Activated naive CD4-positive, alpha-beta T cell treated with anti-CD3 and anti-CD28 coated beads for 36 hours (primary cell): ENCODE measurements at regions not wholly inside any gene's neighbourhood (a gene's known extent, or its start where the extent isn't known, plus 50 kb on each side); places are given as distances from the start of the nearest gene placed in this dataset.
"Not testable (repeated sequence)": the region's sequence is repeated elsewhere in the genome, so short reads cannot be mapped to it uniquely, and the experiment has no call there.

Experiments
- CTCF ChIA-PET: fragments of 350-600 bp; sonication (Branson Sonifier 250); formaldehyde crosslinking; loops from one replicate; lab custom pipeline; 2021; ENCODE audit warnings: antibody characterized with exemption; lab: Charles Lee
- DNase-seq: peaks from one replicate; pipeline ENCODE4 v3.0.0-alpha.2; 2020
- H3K27ac Mint-ChIP-seq: one replicate; pipeline ENCODE4 v1.8.0; 2021; ENCODE audit warnings: mild to moderate bottlenecking, mixed read lengths
- H3K27me3 Mint-ChIP-seq: one replicate; pipeline ENCODE4 v1.8.0; 2021; ENCODE audit warnings: low read depth, mixed read lengths
- H3K36me3 Mint-ChIP-seq: one replicate; pipeline ENCODE4 v1.8.0; 2021; ENCODE audit warnings: low read depth, mixed read lengths
- H3K4me1 Mint-ChIP-seq: one replicate; pipeline ENCODE4 v1.8.0; 2021; ENCODE audit warnings: low read depth, mixed read lengths
- H3K4me3 Mint-ChIP-seq: one replicate; pipeline ENCODE4 v1.8.0; 2021; ENCODE audit warnings: mild to moderate bottlenecking, moderate library complexity, mixed read lengths
- H3K9me3 Mint-ChIP-seq: one replicate; pipeline ENCODE4 v1.8.0; 2021; ENCODE audit warnings: mixed read lengths
- intact Hi-C: fragments of 100-400 bp; cut with micrococcal nuclease; formaldehyde crosslinking; loops from one replicate; pipeline ENCODE4 v1.15.1; 2023

DNA sequence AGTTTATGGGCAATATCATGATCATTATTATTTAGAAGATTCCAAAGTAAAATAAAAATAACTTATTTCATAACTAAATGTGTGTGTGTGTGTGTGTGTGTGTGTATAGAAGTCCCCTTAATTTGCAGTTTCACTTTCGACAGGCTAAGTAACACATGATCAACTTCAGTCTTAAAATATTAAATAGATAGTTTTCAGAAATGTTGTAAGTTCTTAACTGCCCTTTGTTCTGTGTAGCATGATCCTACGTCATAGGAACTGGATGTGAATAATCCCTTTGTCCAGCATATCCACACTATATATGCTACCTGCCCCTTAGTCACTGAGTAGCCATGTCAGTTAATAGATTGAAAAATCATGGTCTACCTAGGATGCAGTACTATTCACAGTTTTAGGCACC is 1863.5 kb upstream of the PCDH20 start:
- Mint-ChIP-seq H3K27me3 (no peaks in the 10 kb centered on the region), H3K4me3 (no peak overlapping the region), H3K36me3 (no peaks in the 10 kb centered on the region), H3K9me3 (peaks cover 8% of the 10 kb centered on the region), H3K4me1 (no peaks in the 10 kb centered on the region), H3K27ac (no peak overlapping the region)
- intact Hi-C loops, result no loop called here
- CTCF ChIA-PET, result no interaction called here
- no peak for DNase-seq

DNA sequence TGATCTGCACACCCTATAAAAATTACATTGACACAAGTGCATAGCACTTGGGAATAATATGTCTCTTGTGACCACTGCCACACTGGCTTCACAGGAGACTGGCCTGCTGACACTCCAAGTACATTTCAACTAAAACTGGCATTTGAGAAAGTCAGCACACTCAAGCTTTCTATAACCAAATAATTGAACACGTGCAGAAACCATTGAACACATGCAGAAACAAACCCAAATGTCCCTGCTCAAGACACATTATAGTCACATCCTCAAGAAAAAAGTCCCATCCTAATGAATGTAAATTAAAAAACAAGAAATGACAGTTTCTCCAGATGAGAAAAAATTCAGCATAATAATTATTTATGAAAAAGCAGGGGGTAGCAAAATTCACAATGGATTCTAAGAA is 1859.1 kb upstream of the PCDH20 start:
- Mint-ChIP-seq H3K36me3 (no peaks in the 10 kb centered on the region), H3K4me3 (no peak overlapping the region), H3K27me3 (no peaks in the 10 kb centered on the region), H3K4me1 (no peaks in the 10 kb centered on the region), H3K9me3 (peaks cover 12% of the 10 kb centered on the region), H3K27ac (no peak overlapping the region)
- no peak for DNase-seq
- intact Hi-C loops, result no loop called here
- CTCF ChIA-PET, result no interaction called here

DNA sequence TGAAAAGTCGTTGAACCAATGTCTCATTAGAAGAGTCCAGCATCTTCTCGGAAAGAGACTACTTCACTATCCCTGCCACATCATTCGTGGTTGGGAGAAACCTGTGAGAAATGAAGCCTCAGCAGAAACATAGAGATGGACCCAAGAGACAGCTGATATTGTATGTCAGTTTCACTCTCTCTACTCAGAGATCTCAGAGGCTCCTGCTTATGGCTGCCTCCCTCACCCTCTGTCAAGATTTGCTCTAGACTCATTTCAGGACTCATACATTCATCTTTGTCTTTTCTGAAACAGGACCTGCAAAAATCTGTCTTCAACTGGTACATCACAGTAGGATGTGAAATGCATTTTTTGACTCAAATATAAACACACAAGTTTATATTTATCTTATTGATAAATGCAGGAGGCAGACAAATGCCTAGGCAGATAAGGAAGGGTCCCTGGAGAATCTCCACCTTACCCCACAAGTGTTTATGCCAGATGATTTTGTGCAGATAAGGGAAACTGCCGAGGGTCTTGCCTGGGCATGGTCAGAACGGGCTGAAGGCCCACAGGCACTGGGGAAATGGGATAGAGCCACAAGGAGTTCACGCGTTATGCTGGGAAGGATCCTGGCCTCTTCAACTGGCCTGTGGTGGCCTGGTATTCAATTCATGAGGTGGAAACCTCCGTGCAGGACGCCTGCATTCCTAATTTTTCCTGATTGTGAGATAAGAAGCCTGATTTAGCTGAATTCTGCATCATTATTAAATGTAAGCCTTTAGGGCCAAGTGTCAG is 1834.0 kb upstream of the PCDH20 start:
- intact Hi-C loops, result no loop called here
- Mint-ChIP-seq H3K27me3 (no peaks in the 10 kb centered on the region), H3K27ac (no peak overlapping the region), H3K9me3 (no peaks in the 10 kb centered on the region), H3K4me1 (no peaks in the 10 kb centered on the region), H3K4me3 (no peak overlapping the region), H3K36me3 (no peaks in the 10 kb centered on the region)
- CTCF ChIA-PET, result no interaction called here
- DNase-seq, result no peak

DNA sequence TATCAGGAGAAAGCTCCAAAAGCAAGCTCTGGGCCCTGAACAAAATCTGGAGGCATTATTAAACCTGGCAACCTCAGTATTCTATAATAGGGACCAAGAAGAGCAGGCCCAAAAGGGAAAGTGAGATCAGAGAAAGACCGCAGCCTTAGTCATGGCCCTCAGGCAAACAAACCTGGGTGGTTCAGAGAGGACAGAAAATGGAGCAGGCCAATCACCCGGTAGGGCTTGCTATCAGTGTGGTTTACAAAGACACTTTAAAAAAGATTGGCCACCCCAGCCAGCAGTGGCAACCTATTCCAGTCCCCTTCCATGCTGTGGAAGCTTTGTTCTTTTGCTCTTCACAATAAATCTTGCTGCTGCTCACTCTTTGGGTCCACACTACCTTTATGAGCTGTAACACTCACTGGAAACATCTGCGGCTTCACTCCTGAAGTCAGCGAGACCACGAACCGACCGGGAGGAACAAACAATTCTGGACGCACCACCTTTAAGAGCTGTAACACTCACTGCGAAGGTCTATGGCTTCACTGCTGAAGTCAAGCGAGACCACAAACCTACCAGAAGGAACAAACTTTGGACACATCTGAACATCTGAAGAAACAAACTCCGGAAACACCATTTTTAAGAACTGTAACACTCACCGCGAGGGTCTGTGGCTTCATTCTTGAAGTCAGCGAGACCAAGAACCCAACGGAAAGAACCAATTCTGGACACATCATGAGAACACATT is 1821.2 kb upstream of the PCDH20 start:
- H3K27ac Mint-ChIP-seq, intact Hi-C loops, H3K36me3 Mint-ChIP-seq, H3K9me3 Mint-ChIP-seq, H3K4me3 Mint-ChIP-seq, H3K4me1 Mint-ChIP-seq, CTCF ChIA-PET, H3K27me3 Mint-ChIP-seq, DNase-seq: not testable (repeated sequence)

DNA sequence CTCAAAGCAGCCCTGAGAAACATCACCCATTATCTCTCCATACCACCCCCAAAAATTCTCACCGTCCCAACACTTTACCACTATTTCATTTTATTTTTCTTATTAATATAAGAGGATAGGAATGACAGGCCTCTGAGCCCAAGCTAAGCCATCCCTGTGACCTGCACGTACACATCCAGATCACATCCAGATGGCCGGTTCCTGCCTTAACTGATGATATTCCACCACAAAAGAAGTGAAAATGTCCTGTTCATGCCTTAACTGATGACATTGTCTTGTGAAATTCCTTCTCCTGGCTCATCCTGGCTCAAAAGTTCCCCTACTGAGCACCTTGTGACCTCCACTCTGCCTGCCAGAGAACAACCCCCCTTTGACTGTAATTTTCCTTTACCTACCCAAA is 1802.9 kb upstream of the PCDH20 start:
- CTCF ChIA-PET, intact Hi-C loops, H3K27ac Mint-ChIP-seq, H3K4me1 Mint-ChIP-seq, H3K27me3 Mint-ChIP-seq, H3K4me3 Mint-ChIP-seq, DNase-seq, H3K36me3 Mint-ChIP-seq: not testable (repeated sequence)
- H3K9me3 Mint-ChIP-seq, result peaks cover 15% of the 10 kb centered on the region

DNA sequence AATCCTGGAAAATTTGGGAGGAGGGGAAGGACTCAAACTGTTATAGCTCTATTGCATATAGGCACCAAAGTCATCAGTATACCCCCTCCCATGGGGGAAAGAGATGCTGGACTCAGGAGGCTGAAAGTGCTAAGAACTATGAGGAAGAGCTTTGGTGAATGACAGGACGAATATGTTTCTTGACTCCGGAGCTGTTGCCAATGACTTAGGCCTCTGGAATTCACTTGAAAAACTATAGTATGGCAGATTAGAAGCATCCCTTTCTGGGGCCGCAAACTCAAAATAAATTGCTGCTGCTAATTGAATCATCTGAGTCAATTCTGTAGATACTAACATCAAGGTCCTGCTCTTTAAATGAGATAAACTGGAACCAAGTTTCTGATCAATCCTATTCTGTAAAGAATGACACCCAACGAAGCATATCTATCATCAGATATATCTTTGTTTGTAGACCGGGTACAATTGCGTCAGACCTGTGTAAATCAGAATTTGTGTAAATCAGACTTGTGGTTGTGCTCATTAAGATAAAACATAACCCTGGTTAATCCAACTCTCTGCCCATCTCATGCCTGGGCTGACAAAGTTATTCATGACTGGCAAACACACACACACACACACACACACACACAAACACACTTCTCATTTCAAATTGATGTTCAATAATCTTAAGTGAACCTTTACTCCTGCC is 1793.8 kb upstream of the PCDH20 start:
- Mint-ChIP-seq H3K4me3 (no peak overlapping the region), H3K27me3 (no peaks in the 10 kb centered on the region), H3K9me3 (peaks cover 10% of the 10 kb centered on the region), H3K36me3 (no peaks in the 10 kb centered on the region), H3K27ac (no peak overlapping the region), H3K4me1 (no peaks in the 10 kb centered on the region)
- DNase-seq, result no peak
- CTCF ChIA-PET, result no interaction called here
- intact Hi-C loops, result no loop called here

DNA sequence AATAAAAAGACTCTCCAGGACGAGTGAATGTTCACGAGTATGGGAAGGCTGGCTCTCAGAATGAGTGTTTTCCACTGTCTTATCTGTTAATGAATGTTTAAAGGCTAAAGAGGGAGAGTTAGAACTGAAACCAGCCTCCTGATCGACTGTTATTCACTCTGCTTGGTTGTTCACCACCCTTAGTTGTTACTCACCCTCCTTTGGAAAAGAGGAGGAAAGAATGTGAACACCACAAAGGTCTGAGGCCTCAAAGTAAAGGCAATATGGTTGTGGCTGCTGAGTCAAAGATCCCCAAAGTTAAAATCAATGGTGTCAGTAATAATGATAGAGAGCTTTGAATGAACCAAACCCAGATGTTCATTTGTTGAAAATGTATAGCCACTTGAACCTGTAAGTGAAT is 1793.2 kb upstream of the PCDH20 start:
- no peak for DNase-seq
- no peak overlapping the region for H3K4me3 Mint-ChIP-seq
- no peaks in the 10 kb centered on the region for H3K36me3 Mint-ChIP-seq
- peaks cover 6% of the 10 kb centered on the region for H3K9me3 Mint-ChIP-seq
- intact Hi-C loops, result no loop called here
- CTCF ChIA-PET, result no interaction called here
- H3K27ac Mint-ChIP-seq, result no peak overlapping the region
- no peaks in the 10 kb centered on the region for H3K27me3 Mint-ChIP-seq
- H3K4me1 Mint-ChIP-seq, result no peaks in the 10 kb centered on the region

DNA sequence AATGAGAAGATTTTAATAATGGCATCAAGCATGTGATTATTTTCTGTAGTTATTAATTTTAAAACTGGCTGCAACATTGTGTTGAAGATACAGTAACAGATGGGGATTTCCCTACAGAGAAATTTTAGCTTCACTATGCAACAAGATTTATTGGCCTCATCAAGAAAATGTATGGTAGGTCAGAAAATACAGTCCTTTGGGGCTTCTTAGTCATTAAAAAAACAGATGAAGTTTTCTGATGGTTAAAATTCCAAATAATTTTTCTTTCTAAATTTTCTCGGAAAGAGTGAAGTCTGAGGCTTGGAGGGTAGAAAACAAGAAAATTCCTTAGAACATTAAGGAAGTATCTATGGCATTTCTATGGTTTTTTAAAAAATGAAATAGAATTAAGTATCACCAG is 1790.8 kb upstream of the PCDH20 start:
- Mint-ChIP-seq H3K36me3 (no peaks in the 10 kb centered on the region), H3K4me3 (no peak overlapping the region), H3K27me3 (no peaks in the 10 kb centered on the region), H3K4me1 (no peaks in the 10 kb centered on the region), H3K27ac (no peak overlapping the region), H3K9me3 (peaks cover 2% of the 10 kb centered on the region)
- DNase-seq, result no peak
- CTCF ChIA-PET, result no interaction called here
- intact Hi-C loops, result no loop called here

DNA sequence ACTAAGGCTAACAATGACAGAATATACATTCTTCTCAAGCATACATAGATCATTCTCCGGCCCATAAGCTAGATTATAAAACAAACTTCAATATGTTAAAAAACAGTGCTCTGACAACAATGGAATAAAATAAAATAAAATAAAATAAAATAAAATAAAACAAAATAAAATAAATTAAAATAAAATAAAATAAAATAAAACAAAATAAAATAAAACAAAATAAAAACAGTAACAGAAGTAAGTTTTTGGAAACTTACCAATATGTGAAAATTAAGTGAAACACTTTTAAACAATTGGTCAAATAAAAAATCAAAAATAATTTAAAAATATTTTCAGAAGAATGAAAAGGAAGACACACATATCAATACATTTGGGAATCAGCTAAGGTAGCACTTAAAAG is 1785.8 kb upstream of the PCDH20 start:
- no peaks in the 10 kb centered on the region for H3K27me3 Mint-ChIP-seq
- H3K9me3 Mint-ChIP-seq, result peaks cover 2% of the 10 kb centered on the region
- H3K4me3 Mint-ChIP-seq, result no peak overlapping the region
- no peak for DNase-seq
- no peak overlapping the region for H3K27ac Mint-ChIP-seq
- H3K36me3 Mint-ChIP-seq, result no peaks in the 10 kb centered on the region
- intact Hi-C loops, result no loop called here
- H3K4me1 Mint-ChIP-seq, result no peaks in the 10 kb centered on the region
- CTCF ChIA-PET, result no interaction called here

DNA sequence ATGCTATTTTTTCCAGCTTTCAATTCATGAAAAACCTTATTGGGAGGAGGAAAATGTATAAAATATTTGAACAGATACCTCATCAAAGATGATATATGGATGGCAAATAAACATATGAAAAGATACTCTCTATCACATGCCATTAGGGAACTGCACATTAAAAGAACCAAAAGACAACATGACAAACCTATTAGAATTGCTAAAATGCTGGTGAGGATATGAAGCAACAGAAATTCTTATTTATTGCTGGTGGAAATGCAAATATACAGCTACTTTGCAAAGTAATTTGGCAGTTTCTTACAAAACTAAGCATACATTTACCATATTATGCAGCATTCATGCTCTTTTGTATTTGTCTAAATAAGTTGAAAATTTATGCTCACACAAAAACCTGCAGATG is 1783.9 kb upstream of the PCDH20 start:
- H3K9me3 Mint-ChIP-seq, result peaks cover 6% of the 10 kb centered on the region
- H3K27ac Mint-ChIP-seq, result no peak overlapping the region
- no peak for DNase-seq
- no peaks in the 10 kb centered on the region for H3K27me3 Mint-ChIP-seq
- H3K4me1 Mint-ChIP-seq, result no peaks in the 10 kb centered on the region
- CTCF ChIA-PET, result no interaction called here
- no peak overlapping the region for H3K4me3 Mint-ChIP-seq
- intact Hi-C loops, result no loop called here
- no peaks in the 10 kb centered on the region for H3K36me3 Mint-ChIP-seq

DNA sequence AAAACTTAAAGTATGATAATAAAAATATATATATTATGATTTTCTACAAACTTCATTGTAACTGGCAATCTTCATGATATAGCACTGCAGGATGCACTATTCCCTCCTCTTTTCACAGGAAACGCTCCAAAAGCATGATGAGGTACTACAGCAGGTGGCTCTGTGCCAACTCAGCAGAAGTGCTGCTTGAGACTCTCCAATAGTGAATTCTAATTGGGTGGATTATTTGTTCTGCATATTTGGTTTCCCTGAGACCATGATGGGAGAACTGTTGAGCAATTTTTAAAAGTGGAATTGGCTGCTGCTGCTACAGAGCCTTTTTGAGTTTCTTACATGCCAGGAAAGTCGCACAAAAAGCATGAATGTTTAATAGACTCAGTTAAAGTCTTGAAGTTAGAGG is 1782.4 kb upstream of the PCDH20 start:
- Mint-ChIP-seq H3K9me3 (peaks cover 7% of the 10 kb centered on the region), H3K27me3 (no peaks in the 10 kb centered on the region), H3K27ac (no peak overlapping the region), H3K4me1 (no peaks in the 10 kb centered on the region), H3K36me3 (no peaks in the 10 kb centered on the region), H3K4me3 (no peak overlapping the region)
- intact Hi-C loops, result no loop called here
- DNase-seq, result no peak
- CTCF ChIA-PET, result no interaction called here

DNA sequence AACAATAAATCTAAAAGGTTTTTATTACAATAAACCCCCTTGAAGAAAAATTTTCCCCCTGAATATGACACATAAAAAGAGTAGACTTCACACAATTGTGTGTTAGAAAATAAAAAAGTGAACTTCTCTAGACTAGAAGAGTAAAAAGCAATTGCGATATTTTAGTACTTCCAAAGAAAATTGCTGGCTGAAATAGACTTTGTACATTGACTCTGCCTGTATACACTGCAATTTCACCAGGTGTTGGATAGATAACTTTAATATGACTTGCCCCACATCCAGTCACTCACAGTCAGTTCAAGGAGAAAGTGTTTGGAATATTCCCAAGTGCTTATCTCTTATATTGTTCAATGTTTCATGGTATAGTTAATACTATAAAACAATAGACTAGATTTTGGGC is 1780.1 kb upstream of the PCDH20 start:
- H3K4me1 Mint-ChIP-seq, result no peaks in the 10 kb centered on the region
- no peak overlapping the region for H3K4me3 Mint-ChIP-seq
- no peaks in the 10 kb centered on the region for H3K36me3 Mint-ChIP-seq
- H3K27ac Mint-ChIP-seq, result no peak overlapping the region
- CTCF ChIA-PET, result no interaction called here
- no peak for DNase-seq
- no peaks in the 10 kb centered on the region for H3K27me3 Mint-ChIP-seq
- intact Hi-C loops, result no loop called here
- peaks cover 8% of the 10 kb centered on the region for H3K9me3 Mint-ChIP-seq

DNA sequence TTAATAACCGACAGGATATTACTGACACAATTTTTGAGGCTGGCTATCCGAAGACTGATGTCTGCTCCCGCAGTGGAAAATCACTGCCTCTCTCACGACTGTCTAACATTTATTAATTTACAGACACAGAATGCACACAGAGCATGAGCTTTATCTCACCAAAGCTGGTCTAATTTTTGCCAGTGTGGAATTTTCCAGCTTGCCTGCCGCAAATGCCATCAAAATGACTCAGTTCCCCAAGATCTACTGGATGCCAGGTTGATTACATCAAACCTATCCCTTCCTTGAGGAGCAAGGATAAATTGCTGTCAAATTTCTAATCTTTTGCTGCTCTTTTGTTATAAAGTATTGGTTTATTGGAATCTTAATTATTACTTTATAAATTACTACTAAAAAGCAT is 1775.1 kb upstream of the PCDH20 start:
- no peaks in the 10 kb centered on the region for H3K4me1 Mint-ChIP-seq
- no peak overlapping the region for H3K27ac Mint-ChIP-seq
- H3K9me3 Mint-ChIP-seq, result peaks cover 4% of the 10 kb centered on the region
- no peaks in the 10 kb centered on the region for H3K36me3 Mint-ChIP-seq
- H3K4me3 Mint-ChIP-seq, result no peak overlapping the region
- no peak for DNase-seq
- intact Hi-C loops, result no loop called here
- CTCF ChIA-PET, result interaction anchor here (0.6 kb wide), 1 partner anchor 946 kb away, joined by 3 read pairs; no protein-coding TSS in a partner anchor
- no peaks in the 10 kb centered on the region for H3K27me3 Mint-ChIP-seq
